ENCODE measurements at regions not wholly inside any gene's neighbourhood (a gene's known extent, or its start where the extent isn't known, plus 50 kb on each side); places are given as distances from the start of the nearest gene placed in this dataset.
"Not testable (repeated sequence)": the region's sequence is repeated elsewhere in the genome, so short reads cannot be mapped to it uniquely, and the experiment has no call there.

DNA sequence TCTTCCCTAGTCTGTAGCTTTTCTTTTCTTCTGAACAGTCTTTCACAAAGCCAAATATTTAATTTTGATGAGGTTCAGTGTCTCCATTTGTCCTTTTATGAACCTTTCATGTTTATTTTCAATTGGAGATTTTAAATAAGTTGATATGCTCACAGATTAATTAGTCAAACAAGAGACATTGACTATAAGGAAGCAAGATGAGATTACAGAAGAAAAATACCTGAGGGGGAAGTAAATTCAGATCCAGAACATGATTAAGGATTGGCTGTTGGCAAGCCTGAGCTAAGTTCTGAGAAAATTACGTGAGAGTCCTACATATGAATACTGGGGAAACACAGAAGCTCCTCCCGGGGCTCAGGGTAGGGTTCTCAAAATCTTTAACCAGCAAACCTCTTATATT is 1039.8 kb upstream of the SEMA6A start:
- Histone ChIP-seq H3K4me3 (ENCODE audit: low read depth, low read length) (no peak overlapping the region), H3K27ac (ENCODE audit: low read depth, low read length) (no peak overlapping the region), H3K27me3 (ENCODE audit: control insufficient read depth, insufficient read depth, low read length) (no peaks in the 10 kb centered on the region)

DNA sequence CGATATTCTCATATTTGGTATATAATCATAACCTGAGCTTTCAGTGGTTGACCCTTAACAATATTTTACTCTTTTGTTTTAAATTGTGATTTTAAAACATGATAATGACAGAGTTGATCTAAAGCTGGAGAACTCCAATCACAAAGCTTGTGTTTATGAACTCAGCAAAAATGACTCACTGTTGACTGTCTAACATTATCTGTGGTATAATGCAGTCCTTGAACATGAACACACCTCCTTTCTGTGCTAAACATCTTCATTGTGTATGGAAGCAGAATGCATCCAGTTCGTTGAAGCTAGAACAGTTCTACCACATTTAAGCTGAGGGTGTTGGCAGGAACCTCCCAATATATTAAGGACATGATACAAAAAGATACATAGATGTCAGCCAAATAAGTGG is 1030.2 kb upstream of the SEMA6A start:
- Histone ChIP-seq H3K36me3 (ENCODE audit: control insufficient read depth, insufficient read depth, low read length) (no peaks in the 10 kb centered on the region), H3K27me3 (ENCODE audit: control insufficient read depth, insufficient read depth, low read length) (no peaks in the 10 kb centered on the region), H3K9me3 (ENCODE audit: control insufficient read depth, insufficient read depth, low read length) (no peaks in the 10 kb centered on the region), H3K4me1 (ENCODE audit: control insufficient read depth, insufficient read depth, low read length) (no peaks in the 10 kb centered on the region), H3K27ac (ENCODE audit: low read depth, low read length) (no peak overlapping the region), H3K4me3 (ENCODE audit: low read depth, low read length) (no peak overlapping the region), H3K9ac (ENCODE audit: low read depth, low read length) (no peak overlapping the region)

More for the DNA sequence above, 1039.8 kb upstream of the SEMA6A start:
- H3K9me3 ChIP-seq (ENCODE audit: control insufficient read depth, insufficient read depth, low read length), result no peaks in the 10 kb centered on the region
- H3K36me3 ChIP-seq (ENCODE audit: control insufficient read depth, insufficient read depth, low read length), result no peaks in the 10 kb centered on the region
- no peaks in the 10 kb centered on the region for H3K4me1 ChIP-seq (ENCODE audit: control insufficient read depth, insufficient read depth, low read length)
- no peak overlapping the region for H3K9ac ChIP-seq (ENCODE audit: low read depth, low read length)

DNA sequence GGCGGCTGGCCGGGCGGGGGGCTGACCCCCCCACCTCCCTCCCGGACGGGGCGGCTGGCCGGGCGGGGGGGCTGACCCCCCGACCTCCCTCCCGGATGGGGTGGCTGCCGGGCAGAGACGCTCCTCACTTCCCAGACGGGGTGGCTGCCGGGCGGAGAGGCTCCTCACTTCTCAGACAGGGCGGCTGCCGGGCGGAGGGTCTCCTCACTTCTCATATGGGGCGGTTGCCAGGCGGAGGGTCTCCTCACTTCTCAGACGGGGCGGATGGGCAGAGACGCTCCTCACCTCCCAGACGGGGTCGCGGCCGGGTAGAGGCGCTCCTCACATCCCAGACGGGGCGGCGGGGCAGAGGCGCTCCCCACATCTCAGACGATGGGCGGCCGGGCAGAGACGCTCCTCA is 1025.2 kb upstream of the SEMA6A start:
- not testable (repeated sequence) for H3K27me3 ChIP-seq (ENCODE audit: control insufficient read depth, insufficient read depth, low read length); H3K9me3 ChIP-seq (ENCODE audit: control insufficient read depth, insufficient read depth, low read length); H3K27ac ChIP-seq (ENCODE audit: low read depth, low read length); H3K36me3 ChIP-seq (ENCODE audit: control insufficient read depth, insufficient read depth, low read length); H3K9ac ChIP-seq (ENCODE audit: low read depth, low read length); H3K4me1 ChIP-seq (ENCODE audit: control insufficient read depth, insufficient read depth, low read length); H3K4me3 ChIP-seq (ENCODE audit: low read depth, low read length)

DNA sequence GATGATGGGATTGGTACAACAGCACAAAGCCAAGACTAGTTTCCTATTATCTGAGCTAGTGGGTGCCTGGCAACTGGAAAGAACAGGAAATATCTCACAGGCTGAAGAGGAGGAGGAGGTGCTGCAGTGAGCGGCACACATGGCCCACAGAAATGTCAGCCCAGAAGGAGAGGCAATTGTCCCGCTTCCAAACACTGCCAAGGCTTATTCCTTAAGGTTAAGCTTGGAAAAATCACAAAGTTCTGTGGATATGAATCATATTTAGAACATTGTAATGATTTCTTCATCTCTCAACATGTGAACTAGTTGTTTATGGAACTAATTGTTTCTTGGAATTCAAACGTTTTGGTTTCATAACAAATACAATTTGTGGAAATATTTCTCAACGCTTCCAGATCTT is 1019.5 kb upstream of the SEMA6A start:
- H3K4me1 ChIP-seq (ENCODE audit: control insufficient read depth, insufficient read depth, low read length), result no peaks in the 10 kb centered on the region
- no peaks in the 10 kb centered on the region for H3K9me3 ChIP-seq (ENCODE audit: control insufficient read depth, insufficient read depth, low read length)
- H3K36me3 ChIP-seq (ENCODE audit: control insufficient read depth, insufficient read depth, low read length), result no peaks in the 10 kb centered on the region
- no peaks in the 10 kb centered on the region for H3K27me3 ChIP-seq (ENCODE audit: control insufficient read depth, insufficient read depth, low read length)
- H3K27ac ChIP-seq (ENCODE audit: low read depth, low read length), result no peak overlapping the region
- no peak overlapping the region for H3K4me3 ChIP-seq (ENCODE audit: low read depth, low read length)
- H3K9ac ChIP-seq (ENCODE audit: low read depth, low read length), result no peak overlapping the region

DNA sequence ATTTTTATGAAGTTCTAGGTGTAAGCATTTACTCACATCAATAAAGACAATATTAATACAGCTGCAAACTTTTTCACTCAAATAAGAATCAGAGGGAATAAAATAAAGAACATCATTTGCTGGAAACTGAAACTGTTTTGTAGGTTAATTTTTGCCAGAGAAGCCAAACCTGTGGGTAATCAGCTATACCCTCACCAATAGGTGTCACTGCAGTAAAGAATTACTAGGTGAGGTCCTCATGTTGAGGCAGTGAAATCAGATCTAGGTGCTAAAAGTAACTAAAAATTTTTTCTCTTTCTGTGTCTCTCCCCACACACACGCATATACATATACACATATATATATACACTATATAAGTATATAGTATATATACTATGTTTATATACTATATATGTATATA is 1016.3 kb upstream of the SEMA6A start:
- Histone ChIP-seq H3K27ac (ENCODE audit: low read depth, low read length) (no peak overlapping the region), H3K27me3 (ENCODE audit: control insufficient read depth, insufficient read depth, low read length) (no peaks in the 10 kb centered on the region), H3K9ac (ENCODE audit: low read depth, low read length) (no peak overlapping the region), H3K4me1 (ENCODE audit: control insufficient read depth, insufficient read depth, low read length) (peaks cover 8% of the 10 kb centered on the region), H3K36me3 (ENCODE audit: control insufficient read depth, insufficient read depth, low read length) (no peaks in the 10 kb centered on the region), H3K9me3 (ENCODE audit: control insufficient read depth, insufficient read depth, low read length) (no peaks in the 10 kb centered on the region), H3K4me3 (ENCODE audit: low read depth, low read length) (no peak overlapping the region)

DNA sequence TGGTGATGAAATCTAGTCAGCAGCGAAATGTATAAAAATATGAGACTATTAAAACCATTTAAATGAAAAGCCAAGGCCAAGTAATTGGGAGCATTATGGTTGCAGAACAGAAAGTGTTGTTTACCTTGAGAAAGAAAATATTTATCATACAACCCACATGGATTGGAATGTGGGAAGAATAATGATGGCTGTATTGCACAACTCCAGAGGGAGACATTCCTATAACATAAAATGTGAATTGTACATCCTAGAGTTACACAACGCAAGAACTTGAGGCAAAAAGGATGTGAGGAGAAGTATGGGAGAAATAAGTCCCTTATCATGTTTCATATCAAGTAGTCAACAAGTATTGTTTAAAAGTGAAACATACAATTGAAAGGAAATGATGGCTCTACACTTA is 1014.0 kb upstream of the SEMA6A start:
- no peak overlapping the region for H3K27ac ChIP-seq (ENCODE audit: low read depth, low read length)
- no peak overlapping the region for H3K4me3 ChIP-seq (ENCODE audit: low read depth, low read length)
- no peaks in the 10 kb centered on the region for H3K36me3 ChIP-seq (ENCODE audit: control insufficient read depth, insufficient read depth, low read length)
- H3K9ac ChIP-seq (ENCODE audit: low read depth, low read length), result no peak overlapping the region
- no peaks in the 10 kb centered on the region for H3K27me3 ChIP-seq (ENCODE audit: control insufficient read depth, insufficient read depth, low read length)
- H3K4me1 ChIP-seq (ENCODE audit: control insufficient read depth, insufficient read depth, low read length), result peaks cover 8% of the 10 kb centered on the region
- no peaks in the 10 kb centered on the region for H3K9me3 ChIP-seq (ENCODE audit: control insufficient read depth, insufficient read depth, low read length)

DNA sequence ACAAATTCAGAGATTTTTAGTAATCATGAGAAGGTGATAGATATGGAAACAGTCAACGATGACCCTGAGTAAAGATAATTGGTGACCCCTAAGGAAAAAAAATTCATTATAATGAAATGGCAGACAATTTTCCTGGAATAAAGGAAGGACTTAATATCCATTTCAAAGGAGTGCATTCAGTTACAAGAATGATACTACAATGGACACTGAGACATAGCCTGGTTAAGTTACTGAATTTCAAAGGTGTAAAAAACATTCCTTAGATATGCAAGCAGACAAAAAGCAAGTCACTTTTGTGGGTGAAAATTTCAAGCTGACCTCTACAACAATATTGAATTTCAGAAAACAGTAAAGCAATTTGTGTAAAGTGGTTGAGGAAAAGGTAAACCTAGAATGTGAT is 1012.5 kb upstream of the SEMA6A start:
- H3K27ac ChIP-seq (ENCODE audit: low read depth, low read length), result no peak overlapping the region
- H3K27me3 ChIP-seq (ENCODE audit: control insufficient read depth, insufficient read depth, low read length), result no peaks in the 10 kb centered on the region
- peaks cover 8% of the 10 kb centered on the region for H3K4me1 ChIP-seq (ENCODE audit: control insufficient read depth, insufficient read depth, low read length)
- H3K9me3 ChIP-seq (ENCODE audit: control insufficient read depth, insufficient read depth, low read length), result no peaks in the 10 kb centered on the region
- H3K9ac ChIP-seq (ENCODE audit: low read depth, low read length), result no peak overlapping the region
- H3K36me3 ChIP-seq (ENCODE audit: control insufficient read depth, insufficient read depth, low read length), result no peaks in the 10 kb centered on the region
- H3K4me3 ChIP-seq (ENCODE audit: low read depth, low read length), result no peak overlapping the region

DNA sequence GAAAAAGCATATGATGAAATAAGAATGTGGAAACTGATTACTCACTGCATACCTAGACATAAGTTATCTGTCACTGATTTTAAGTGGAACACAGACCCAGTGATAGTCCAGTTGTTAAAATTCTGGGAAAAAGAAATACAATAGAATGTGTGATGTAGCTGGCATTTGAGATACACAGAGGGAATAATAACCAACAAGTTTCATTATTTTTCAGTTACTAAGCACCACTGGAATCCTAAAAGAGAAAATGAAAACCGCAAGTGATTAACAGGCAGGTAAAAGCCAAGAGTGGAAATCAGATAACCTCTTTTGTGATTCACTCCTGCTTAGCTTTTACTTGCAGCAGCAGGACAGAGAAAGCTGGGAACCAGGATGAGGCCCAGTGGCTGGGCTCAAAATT is 994.0 kb upstream of the SEMA6A start:
- H3K27ac ChIP-seq (ENCODE audit: low read depth, low read length), result no peak overlapping the region
- H3K9ac ChIP-seq (ENCODE audit: low read depth, low read length), result no peak overlapping the region
- H3K4me3 ChIP-seq (ENCODE audit: low read depth, low read length), result no peak overlapping the region
- no peaks in the 10 kb centered on the region for H3K9me3 ChIP-seq (ENCODE audit: control insufficient read depth, insufficient read depth, low read length)
- H3K27me3 ChIP-seq (ENCODE audit: control insufficient read depth, insufficient read depth, low read length), result no peaks in the 10 kb centered on the region
- no peaks in the 10 kb centered on the region for H3K36me3 ChIP-seq (ENCODE audit: control insufficient read depth, insufficient read depth, low read length)
- no peaks in the 10 kb centered on the region; the same call in 1 of the 2 replicates for H3K4me1 ChIP-seq (ENCODE audit: control insufficient read depth, insufficient read depth, low read length)

DNA sequence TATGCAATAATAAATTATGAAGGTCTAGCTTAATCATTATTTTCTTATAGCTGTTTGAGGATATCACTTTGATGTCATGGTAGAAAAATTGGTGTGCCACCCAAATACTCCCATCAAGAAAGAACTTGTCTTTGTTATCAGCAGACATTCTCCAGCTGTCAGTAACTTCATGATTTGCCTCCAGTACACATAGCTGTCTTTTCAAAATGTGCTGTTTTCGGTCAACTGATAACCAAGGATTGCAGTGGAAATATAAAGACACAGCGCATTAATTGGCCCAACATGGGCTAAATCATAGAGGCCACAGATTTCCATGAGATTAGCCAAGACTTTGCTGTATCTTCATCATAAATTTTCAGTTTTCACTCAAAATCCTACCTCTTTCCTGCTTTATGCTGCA is 993.5 kb upstream of the SEMA6A start:
- Histone ChIP-seq H3K27ac (ENCODE audit: low read depth, low read length) (no peak overlapping the region), H3K4me3 (ENCODE audit: low read depth, low read length) (no peak overlapping the region), H3K9me3 (ENCODE audit: control insufficient read depth, insufficient read depth, low read length) (no peaks in the 10 kb centered on the region), H3K4me1 (ENCODE audit: control insufficient read depth, insufficient read depth, low read length) (no peaks in the 10 kb centered on the region; the same call in 1 of the 2 replicates), H3K36me3 (ENCODE audit: control insufficient read depth, insufficient read depth, low read length) (no peaks in the 10 kb centered on the region), H3K27me3 (ENCODE audit: control insufficient read depth, insufficient read depth, low read length) (no peaks in the 10 kb centered on the region), H3K9ac (ENCODE audit: low read depth, low read length) (no peak overlapping the region)

DNA sequence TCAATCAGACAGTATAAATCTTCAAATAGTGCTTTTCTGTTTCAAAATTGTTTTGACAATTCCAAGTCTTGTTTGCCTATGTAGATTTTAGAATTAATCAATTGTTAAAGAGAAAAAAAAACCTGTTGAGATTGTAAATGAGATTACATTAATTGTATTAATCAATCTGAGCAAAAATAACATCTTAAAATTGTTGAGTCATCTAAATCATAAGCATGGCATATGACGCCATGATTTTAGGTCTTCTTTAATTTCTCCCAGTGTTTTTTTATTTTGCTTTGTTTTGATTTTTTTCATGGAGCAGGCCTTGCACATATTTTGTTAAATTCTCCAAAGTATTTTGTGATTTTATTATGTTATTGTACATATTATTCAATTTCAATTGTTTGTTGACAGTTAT is 988.0 kb upstream of the SEMA6A start:
- no peaks in the 10 kb centered on the region for H3K27me3 ChIP-seq (ENCODE audit: control insufficient read depth, insufficient read depth, low read length)
- H3K4me1 ChIP-seq (ENCODE audit: control insufficient read depth, insufficient read depth, low read length), result peaks cover under 1% of the 10 kb centered on the region; the same call in 1 of the 2 replicates
- no peaks in the 10 kb centered on the region for H3K36me3 ChIP-seq (ENCODE audit: control insufficient read depth, insufficient read depth, low read length)
- no peak overlapping the region for H3K27ac ChIP-seq (ENCODE audit: low read depth, low read length)
- no peak overlapping the region for H3K4me3 ChIP-seq (ENCODE audit: low read depth, low read length)
- H3K9me3 ChIP-seq (ENCODE audit: control insufficient read depth, insufficient read depth, low read length), result no peaks in the 10 kb centered on the region
- no peak overlapping the region for H3K9ac ChIP-seq (ENCODE audit: low read depth, low read length)

DNA sequence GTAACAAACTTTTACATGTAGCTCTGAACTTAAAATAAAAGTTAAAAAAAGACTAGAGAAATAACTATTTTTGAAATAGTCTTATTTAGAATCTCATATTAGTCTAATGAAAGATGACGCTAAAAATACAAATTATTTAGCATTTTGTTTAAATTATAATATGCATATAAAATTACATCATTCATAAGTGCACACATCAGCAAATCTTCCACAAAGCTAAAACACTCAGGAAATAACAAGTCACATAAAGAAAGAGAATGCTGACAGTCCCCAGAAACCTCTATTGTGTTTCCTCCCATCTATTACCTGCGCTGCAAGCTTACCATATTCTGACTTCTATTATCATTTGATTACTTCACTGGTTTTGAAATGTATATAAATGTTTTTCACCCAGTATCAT is 986.9 kb upstream of the SEMA6A start:
- Histone ChIP-seq H3K27me3 (ENCODE audit: control insufficient read depth, insufficient read depth, low read length) (no peaks in the 10 kb centered on the region), H3K36me3 (ENCODE audit: control insufficient read depth, insufficient read depth, low read length) (no peaks in the 10 kb centered on the region), H3K4me3 (ENCODE audit: low read depth, low read length) (no peak overlapping the region), H3K27ac (ENCODE audit: low read depth, low read length) (no peak overlapping the region), H3K9ac (ENCODE audit: low read depth, low read length) (no peak overlapping the region), H3K4me1 (ENCODE audit: control insufficient read depth, insufficient read depth, low read length) (peaks cover 3% of the 10 kb centered on the region; the same call in 1 of the 2 replicates), H3K9me3 (ENCODE audit: control insufficient read depth, insufficient read depth, low read length) (no peaks in the 10 kb centered on the region)
